Transverse colon (tissue), 4 donors: ENCODE measurements at regions not wholly inside any gene's neighbourhood (a gene's known extent, or its start where the extent isn't known, plus 50 kb on each side); places are given as distances from the start of the nearest gene placed in this dataset.

Experiments used
- EP300 ChIP-seq: sonication (generic); formaldehyde crosslinking; IDR thresholded peaks from one replicate; pipeline ENCODE4 v1.6.1; 2017; ENCODE audit warnings: antibody characterized with exemption, low read depth
- POLR2A ChIP-seq: fragments of 450-650 bp; IDR thresholded peaks from one replicate; pipeline ENCODE4 v1.6.1; 2016; ENCODE audit warnings: antibody characterized with exemption, mild to moderate bottlenecking, moderate library complexity
- POLR2AphosphoS5 ChIP-seq, 3 donors: sonication (generic); formaldehyde crosslinking; IDR thresholded peaks; one replicate each; pipeline ENCODE4 v1.6.1; 2016; ENCODE audit warnings: antibody characterized with exemption in 3 of 3
- TF ChIP-seq, protein P1 (sequence below), 5 experiments: fragments of 200-600 bp in 3 of 5; fragments of 450-650 bp in 2 of 5; sonication (generic) in 3 of 5; IDR thresholded peaks; 1 replicate in 2 of 5; 2 replicates in 3 of 5; pipeline ENCODE4 v1.5.1; 2016 to 2017; ENCODE audit warnings: antibody characterized with exemption in 5 of 5, inconsistent platforms in 3 of 5, mild to moderate bottlenecking in 2 of 5, moderate library complexity in 1 of 5

DNA sequence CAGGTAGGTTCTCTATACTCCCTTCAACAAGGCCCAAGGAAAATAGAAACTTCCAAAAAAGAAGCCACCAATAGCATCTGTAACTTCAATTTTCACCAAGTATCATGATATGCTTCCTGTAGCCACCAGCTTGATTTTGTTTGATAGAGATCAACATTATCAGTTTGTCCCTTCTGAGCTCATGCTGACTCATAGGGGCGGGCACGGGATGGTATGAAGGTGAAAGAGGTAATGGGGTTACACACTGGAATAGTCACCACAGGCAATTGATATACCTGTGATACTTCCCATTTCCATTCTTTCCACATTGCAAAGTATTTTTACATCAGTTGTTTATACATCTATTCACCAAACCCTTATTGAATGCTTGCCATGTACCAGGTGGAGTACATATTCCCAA is 134.1 kb downstream of the KCNA5 start:
- TF ChIP-seq, protein P1, sequence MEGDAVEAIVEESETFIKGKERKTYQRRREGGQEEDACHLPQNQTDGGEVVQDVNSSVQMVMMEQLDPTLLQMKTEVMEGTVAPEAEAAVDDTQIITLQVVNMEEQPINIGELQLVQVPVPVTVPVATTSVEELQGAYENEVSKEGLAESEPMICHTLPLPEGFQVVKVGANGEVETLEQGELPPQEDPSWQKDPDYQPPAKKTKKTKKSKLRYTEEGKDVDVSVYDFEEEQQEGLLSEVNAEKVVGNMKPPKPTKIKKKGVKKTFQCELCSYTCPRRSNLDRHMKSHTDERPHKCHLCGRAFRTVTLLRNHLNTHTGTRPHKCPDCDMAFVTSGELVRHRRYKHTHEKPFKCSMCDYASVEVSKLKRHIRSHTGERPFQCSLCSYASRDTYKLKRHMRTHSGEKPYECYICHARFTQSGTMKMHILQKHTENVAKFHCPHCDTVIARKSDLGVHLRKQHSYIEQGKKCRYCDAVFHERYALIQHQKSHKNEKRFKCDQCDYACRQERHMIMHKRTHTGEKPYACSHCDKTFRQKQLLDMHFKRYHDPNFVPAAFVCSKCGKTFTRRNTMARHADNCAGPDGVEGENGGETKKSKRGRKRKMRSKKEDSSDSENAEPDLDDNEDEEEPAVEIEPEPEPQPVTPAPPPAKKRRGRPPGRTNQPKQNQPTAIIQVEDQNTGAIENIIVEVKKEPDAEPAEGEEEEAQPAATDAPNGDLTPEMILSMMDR (IDR thresholded peaks at IDR 0.05), result no peak
- TF ChIP-seq POLR2A (no peak), POLR2AphosphoS5 (IDR thresholded peaks at IDR 0.05) (no peak), EP300 (no peak)
